ENCODE measurements at regions not wholly inside any gene's neighbourhood (a gene's known extent, or its start where the extent isn't known, plus 50 kb on each side); places are given as distances from the start of the nearest gene placed in this dataset.

- H3K27me3 ChIP-seq, result no peaks in the 10 kb centered on the region
- no peak overlapping the region for H3K27ac ChIP-seq
- intact Hi-C loops (cut with DNase I), result no loop called here
- no peaks in the 10 kb centered on the region for H3K4me1 ChIP-seq
- no peaks in the 10 kb centered on the region for H3K36me3 ChIP-seq
- no peak for DNase-seq (ENCODE audit: low spot score in 2 of 2)
- peaks cover 0 to 5% of the 10 kb centered on the region in 2 donors for H3K9me3 ChIP-seq
- TF ChIP-seq CTCF (IDR thresholded peaks at IDR 0.05), result no peak
- H3K4me3 ChIP-seq, result no peak overlapping the region
Measured at GRCh38 chr12:46112364-46112763, 122.0 kb upstream of the SCAF11 start.

DNA sequence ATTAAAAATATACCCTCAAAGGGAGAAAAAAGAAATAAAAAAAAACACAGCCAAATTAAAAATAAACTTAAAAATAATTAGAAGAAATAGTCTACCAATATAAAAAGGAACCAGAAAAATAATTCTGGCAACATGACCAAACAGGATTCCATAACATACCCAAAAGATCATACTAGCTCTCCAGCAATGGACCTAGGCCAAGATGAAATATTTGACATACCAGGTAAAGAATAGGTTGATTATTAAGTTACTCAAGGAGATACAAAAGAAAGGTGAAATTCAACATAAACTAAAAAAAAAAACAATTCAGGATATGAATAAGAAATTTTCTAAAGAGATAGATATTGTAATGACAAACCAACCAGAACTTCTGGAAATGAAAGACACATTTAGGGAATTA, 121.3 kb upstream of the SCAF11 start:
- H3K27ac ChIP-seq, result no peak overlapping the region
- H3K9me3 ChIP-seq, result peaks cover 0 to 5% of the 10 kb centered on the region in 2 donors
- DNase-seq (ENCODE audit: low spot score in 2 of 2), result no peak
- no peaks in the 10 kb centered on the region for H3K27me3 ChIP-seq
- H3K4me3 ChIP-seq, result no peak overlapping the region
- H3K36me3 ChIP-seq, result no peaks in the 10 kb centered on the region
- no peaks in the 10 kb centered on the region for H3K4me1 ChIP-seq
- intact Hi-C loops (cut with DNase I), result no loop called here
- no peak for TF ChIP-seq CTCF (IDR thresholded peaks at IDR 0.05)

DNA sequence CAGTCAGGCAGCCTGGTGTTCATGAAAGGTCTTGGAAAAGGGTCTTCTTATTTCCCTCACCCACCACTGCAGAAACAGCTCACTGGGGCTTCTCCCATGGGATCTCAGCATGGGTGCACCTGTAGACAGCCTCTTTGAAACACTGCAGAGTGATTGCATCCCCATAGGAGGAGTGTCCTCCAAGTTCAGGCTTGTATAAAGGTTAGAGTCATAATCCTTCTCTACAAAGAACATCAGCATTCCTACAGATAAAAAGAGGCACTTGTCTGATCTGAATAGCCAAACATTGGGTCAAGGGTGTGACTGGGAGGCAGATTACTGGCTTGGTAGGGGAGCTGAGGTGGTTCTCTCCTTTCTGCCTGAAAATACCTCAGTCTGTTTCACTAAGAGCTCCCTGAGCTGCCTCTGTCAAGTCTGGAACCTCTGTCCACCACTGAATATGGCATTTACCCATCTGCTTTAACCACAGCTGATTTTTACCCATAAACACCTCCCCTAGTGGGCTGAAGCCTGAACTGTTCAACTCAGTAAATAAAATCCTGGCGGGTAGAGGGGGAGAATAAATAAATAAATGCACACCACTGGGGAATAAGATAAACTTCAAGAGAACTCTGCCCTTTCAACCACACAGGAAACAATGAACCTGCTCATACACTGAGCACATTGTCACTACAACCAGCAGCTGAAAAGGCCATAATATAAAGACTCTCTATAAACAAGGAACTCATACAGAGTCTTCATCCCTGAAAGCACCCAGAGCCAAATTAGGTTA, 120.7 kb upstream of the SCAF11 start:
- Histone ChIP-seq H3K27ac (no peak overlapping the region), H3K36me3 (no peaks in the 10 kb centered on the region), H3K4me3 (no peak overlapping the region), H3K4me1 (no peaks in the 10 kb centered on the region), H3K27me3 (no peaks in the 10 kb centered on the region), H3K9me3 (peaks cover 0 to 5% of the 10 kb centered on the region in 2 donors)
- TF ChIP-seq CTCF (IDR thresholded peaks at IDR 0.05), result no peak
- intact Hi-C loops (cut with DNase I), result no loop called here
- DNase-seq (ENCODE audit: low spot score in 2 of 2), result no peak

GRCh38 chr12:46110223-46110611, 119.8 kb upstream of the SCAF11 start:
- Histone ChIP-seq H3K27me3 (no peaks in the 10 kb centered on the region), H3K27ac (no peak overlapping the region), H3K36me3 (no peaks in the 10 kb centered on the region), H3K4me1 (no peaks in the 10 kb centered on the region), H3K9me3 (peaks cover 0 to 5% of the 10 kb centered on the region in 2 donors), H3K4me3 (no peak overlapping the region)
- TF ChIP-seq CTCF (IDR thresholded peaks at IDR 0.05), result no peak
- intact Hi-C loops (cut with DNase I), result no loop called here
- no peak for DNase-seq (ENCODE audit: low spot score in 2 of 2)

- Histone ChIP-seq H3K27ac (no peak overlapping the region), H3K4me1 (no peaks in the 10 kb centered on the region), H3K9me3 (peaks cover 0 to 5% of the 10 kb centered on the region in 2 donors), H3K27me3 (no peaks in the 10 kb centered on the region), H3K36me3 (no peaks in the 10 kb centered on the region), H3K4me3 (no peak overlapping the region)
- DNase-seq (ENCODE audit: low spot score in 2 of 2), result no peak
- no peak for TF ChIP-seq CTCF (IDR thresholded peaks at IDR 0.05)
- intact Hi-C loops (cut with DNase I), result no loop called here
Measured at GRCh38 chr12:46109343-46110222, 119.2 kb upstream of the SCAF11 start.

Data from ascending aorta (tissue), 2 donors.